HG03045 (cell line): ENCODE measurements at regions not wholly inside any gene's neighbourhood (a gene's known extent, or its start where the extent isn't known, plus 50 kb on each side); places are given as distances from the start of the nearest gene placed in this dataset.
"Not testable (repeated sequence)": the region's sequence is repeated elsewhere in the genome, so short reads cannot be mapped to it uniquely, and the experiment has no call there.

Experiments used
- ATAC-seq: cut with Tn5 transposase; IDR thresholded peaks from one replicate; pipeline ENCODE4 v1.9.1; 2021; ENCODE audit warnings: mild to moderate bottlenecking, moderate library complexity; ENCODE audit not compliant: unreplicated experiment

DNA sequence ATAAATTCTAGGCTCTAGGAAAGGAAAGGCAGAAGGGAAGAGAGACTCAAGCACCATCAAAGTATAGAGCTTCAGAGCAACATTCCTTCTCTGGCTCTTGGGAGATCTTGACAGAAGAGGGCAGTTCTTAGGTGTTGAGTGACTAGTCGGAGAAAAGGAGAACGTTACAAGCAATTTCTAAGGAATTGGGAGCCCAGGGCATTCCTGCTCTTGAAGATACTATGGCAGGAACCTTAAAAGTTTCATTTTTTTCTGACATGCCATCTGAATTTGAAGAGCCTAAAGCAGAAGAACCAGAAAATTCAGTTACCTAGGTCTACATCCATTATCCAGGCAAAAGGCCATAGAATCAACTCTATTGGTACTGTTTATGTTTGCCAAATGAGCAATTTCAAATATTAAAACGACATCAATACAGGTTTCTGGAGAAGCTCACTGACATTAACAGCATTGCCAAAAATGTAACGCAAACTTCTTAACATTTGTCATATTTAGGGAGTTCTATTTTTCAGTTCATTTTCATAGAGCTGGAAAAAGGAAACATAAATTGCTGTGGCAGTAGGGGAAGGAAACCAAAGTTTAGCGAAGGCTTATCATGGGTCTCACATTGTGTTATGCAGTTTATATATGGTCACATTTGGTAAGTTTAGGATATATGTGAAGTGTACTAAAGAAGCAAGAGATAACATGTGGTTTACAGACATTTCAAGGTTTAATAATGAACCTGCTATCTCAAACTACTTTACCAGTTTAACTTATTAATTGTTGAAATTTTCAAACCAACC is 210.1 kb upstream of the NRIP1 start:
- ATAC-seq: no peak

DNA sequence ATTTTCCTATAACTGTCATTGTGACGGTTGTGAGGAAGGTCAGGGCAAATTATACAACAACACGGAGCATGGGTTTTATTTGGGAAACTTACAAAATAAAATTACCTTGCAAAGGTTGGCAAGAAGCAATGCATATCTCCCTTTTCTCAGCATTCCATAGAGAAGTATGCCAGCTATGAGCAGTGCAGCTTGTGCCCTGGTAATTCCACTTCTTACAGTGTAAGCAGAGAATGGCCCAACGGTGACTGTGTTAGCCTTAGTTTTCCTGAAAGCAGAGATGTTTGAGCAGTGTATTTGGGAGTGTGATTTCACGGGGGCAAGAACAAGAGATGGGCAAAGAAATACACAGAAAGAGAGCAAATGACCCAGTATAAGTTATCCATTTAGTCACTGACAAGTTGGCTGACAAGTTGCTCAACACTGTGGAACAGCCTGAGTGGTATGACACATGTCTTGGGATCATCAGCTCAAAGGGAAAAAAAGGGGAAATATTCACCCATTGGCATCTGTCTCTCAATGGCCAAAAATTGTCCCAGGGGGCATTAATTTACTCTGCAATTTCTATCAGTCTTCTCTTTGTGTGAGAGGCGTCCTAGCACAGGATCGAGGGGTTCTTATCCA is 210.9 kb upstream of the NRIP1 start:
- ATAC-seq: no peak

DNA sequence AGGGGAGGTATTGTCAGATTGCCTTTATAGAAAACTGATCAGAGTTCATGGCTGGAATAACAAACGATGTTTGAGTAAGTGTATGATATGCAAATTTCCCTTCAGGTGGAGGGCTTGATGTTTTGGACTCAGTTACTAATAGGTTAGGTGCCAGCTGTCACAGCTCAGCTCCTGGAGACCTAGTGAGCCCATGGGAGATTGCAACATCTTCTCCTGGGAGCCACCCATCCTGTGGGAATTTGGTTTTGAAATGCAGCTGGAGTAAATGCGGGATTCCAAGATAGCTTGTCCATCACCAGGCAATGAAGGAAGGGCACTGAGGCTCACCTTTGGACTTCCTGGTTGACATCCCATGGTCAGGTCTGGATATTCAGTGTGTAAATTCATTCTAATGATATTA is 211.4 kb upstream of the NRIP1 start:
- ATAC-seq: no peak

DNA sequence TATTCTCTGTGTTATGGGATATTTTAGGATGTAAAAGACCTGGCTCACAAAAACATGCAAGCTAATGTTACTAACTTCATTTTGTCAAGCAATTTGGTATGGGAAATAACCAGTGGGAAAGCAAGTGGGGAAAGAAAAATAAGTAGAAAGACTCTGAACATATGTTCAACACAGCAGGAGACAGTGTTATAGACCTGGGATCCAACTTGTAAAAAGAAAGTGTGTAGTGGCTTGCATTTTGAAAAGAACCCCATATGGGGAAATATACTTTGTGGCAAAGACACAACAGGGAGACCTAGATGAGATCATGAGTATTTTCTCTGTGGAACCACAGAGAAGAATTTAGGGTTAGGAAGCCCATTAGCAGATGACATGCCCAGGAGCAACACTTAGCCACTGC is 212.7 kb upstream of the NRIP1 start:
- ATAC-seq: no peak

DNA sequence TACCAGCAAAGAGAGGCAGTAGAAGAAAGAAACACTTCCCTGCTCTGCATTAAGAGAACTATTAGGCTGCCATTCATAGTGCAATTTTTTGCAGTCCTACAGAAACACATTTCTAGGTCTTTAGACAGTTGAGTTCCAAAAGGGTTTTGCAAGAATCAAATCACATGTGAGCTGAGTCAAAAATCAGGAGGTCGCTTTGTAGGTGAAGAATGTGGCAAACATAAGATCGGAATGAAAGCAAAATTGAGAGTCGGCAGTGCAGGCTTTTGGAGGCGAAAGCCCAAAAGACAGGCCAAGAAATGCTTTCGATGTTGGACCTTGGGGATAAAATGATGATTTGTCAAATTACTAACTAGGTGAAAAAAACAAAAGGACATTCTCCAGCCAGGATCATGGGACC is 213.5 kb upstream of the NRIP1 start:
- ATAC-seq: no peak

DNA sequence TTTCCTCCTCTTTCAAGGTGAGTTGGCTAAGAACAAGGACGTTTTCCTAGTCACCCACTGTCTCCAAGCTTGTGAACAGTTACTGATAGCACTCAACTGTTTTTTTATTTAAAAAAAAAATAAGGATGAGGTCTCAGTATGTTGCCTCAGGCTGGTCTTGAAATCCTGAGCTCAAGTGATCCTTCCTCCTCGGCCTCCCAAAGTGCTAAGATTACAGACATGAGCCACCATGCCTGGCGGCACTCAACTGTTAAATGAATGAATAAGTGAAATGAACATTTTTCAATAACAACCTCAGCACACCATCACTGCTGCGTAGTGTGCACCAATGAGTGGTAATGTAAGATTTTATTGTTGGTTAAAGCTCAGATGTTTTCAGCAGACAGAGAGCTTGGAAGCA is 214.1 kb upstream of the NRIP1 start:
- no peak for ATAC-seq

DNA sequence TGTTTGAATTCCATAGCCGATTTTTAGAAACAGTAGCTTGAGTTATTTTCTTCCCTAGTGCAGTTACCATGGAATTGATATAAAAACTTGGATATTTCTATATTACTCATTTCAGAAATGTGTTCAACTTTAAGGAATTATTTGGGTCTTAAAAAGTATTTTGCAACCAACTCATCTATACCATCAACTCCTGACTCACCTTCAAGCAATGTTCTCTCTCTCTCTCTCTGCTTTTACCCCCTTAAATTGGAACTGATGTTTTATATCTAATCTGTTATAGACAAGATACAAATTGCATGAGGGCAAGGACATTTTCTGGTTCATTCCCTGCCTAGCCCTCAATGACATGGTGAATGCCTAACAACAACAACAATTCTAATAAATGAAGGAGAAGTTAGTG is 214.7 kb upstream of the NRIP1 start:
- ATAC-seq: no peak

DNA sequence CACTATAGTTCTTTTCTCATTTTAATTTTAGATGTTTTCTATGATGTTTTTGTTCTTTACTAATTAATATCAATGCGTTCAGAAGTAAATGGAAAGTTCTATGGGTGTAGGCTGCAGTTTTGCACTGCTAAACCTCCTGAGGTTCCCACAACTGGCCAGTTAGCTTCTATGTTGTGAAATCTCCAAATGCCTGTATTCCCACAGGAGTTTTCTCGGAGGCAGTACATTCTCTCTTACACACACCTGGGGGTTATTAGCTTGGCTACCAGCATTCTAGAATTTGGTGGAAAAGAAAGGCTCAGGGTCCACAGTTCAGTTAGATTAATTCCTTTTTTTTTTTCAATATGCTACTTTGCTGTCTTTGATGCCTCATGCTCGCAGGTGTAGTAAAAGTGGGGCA is 216.9 kb upstream of the NRIP1 start:
- no peak for ATAC-seq

DNA sequence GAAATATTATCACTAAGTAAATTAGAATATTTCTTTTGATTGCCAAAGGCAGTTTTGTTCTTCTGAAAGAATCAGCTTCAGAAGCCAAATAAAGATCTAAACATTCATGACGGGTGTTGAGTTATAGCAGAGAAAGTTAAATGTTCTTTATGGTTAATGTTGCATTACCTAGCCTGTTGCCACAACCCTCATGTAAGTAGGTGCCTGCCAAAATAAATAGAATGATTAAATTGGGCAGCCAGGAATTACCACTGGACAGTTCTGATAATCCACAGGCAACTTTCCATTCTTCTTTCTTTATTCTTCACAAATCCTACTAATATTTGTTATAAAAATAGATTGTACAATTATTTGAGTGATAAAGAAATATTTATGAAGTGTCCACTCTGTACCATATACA is 217.9 kb upstream of the NRIP1 start:
- no peak for ATAC-seq

DNA sequence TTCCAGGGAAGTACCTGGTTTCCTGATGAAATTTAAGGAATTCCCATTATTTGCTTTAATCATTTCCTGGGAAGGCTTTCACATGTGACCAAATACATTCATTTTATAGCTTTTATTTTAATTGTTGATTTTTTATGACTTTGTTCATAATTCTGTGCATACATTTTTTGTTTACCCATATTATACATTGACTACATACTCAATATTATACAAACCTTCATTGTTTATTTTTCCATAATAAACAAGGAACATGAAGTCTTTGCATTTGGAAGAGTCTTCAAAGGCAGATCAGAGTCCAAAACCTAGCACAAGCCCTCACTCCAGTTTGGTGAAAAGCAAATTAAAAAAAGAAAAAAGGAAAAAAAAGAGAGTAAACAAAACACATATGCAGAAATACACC is 218.3 kb upstream of the NRIP1 start:
- ATAC-seq: no peak

DNA sequence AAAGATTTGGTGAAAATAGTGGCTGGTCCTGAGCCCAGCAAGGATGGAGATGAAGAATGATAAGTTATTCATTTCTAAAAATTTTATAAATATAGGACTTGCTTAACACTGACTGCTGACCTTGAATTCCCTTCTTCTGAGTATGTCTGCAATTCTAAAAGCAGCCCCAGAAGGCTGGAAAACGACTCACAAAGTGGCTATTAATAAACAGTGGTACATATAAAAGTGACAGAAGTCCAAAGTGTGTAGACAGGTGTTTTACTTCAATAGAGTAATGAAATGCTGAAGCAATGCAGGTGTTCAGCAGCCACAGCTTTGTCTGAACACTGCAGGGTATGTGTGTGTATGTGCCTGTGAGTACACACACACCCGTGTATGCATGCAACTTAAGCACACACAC is 219.0 kb upstream of the NRIP1 start:
- ATAC-seq: no peak

DNA sequence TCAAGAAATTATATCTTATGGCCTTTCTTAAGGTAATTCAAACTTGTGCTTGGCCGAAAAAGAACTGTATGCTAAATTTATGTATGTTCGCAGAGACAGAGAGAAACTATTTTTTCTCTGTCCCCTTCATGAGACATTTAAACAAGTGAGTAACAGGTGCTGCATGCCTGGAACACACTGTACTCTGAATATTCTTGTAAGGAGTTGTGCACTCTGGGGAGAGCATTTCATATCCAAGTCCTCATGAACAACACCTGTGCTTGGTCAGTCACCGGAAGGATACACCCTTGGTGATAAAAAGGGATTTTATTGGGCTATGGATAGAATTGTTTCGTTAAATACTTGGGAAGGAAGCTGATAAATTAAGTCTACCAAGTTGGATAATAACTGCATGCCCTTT is 220.8 kb upstream of the NRIP1 start:
- no peak for ATAC-seq

DNA sequence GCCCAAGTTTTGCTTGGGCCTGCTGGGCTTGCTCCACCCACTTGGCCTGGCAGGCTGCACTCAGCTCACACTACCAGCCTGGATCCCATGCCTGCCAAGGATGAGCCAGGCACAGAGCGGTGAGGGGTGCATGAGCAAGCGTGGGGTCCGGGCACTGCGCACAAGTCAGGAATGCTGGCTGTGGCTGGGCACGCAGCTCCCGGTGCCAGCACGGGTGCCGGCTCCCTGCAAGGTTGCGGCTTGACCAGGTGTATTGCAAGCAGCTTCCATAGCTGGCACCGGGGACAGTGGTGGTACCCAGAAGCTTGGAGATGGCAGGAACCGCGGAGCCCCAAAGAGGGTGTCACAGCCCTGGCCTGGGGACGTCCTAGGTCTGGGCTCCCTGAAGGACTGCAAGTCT is 224.4 kb upstream of the NRIP1 start:
- ATAC-seq: no peak

DNA sequence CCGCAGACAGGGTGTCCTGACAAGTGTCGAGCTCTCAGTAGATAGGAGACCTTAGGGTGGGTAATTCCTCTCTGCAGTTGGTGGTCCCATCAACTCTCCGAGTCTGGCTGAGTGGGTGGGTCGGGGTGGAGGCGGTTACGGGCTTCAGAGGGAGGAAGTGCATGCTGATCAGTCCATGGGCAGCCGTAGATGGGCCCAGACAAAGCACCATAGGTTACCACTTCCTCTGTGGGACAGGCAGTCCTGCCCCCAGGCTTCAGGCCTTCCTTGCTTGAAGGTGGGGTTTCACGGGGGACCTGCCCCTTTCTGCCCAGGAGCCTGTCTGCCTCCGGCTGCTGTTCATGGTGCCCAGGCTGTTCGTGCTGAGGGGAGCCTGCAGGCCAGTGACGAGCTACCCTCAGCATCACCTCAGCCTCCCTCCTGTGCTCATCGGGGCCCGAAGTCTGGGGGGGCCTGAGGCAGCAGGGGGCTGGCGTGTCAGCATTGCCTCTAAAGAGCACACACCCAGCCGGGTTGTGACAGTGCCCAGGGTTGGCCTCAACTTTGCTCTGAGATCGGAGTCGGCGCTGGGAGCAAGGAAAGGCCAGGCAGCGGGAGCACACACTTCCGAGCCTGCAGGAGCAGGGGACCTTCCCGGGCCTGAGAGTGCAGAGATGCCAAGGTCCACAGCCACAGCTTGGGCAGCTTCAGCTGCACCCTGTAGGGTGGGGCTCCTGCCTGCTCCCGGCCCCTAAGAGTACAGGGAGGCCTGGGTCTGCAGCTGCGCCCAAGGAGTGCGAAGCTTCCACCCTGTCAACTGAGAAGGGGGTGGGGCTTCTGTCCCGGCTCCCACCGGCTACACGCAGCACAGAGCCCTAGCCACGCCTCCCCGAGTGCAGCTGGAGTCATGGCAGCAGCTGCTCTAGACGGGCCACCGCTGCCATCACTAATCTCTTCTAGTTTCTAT is 225.4 kb upstream of the NRIP1 start:
- ATAC-seq: no peak

DNA sequence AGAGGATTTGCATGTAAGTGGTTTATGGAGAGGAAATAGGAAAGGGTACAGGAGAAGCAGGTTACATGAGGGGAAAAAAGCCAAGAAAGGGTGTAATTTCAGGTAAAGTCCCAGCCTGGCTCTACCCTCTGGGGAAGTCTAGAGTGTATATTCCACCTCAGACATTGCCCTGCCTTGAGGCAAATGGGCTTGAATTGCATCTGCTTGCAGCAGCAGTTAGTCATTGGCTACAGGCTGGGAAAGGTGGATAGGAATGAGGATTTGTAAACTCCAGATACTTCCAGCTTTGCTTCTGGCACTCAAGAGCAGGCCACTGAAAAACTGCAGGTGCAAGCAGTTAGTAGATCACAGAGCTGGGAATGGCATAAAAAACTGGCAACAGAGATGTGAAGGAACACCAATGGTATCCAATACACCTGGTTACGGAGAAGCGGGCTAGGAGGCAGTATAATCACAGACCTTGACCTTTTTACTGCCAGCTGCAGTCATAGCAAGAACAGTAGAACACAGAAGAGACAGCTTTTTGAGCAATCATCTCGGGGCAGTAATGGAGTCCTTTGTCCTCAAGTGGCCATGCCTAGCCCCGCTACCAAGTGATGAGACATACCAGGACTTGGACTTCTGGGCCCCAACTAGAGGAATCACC is 226.9 kb upstream of the NRIP1 start:
- ATAC-seq: no peak

DNA sequence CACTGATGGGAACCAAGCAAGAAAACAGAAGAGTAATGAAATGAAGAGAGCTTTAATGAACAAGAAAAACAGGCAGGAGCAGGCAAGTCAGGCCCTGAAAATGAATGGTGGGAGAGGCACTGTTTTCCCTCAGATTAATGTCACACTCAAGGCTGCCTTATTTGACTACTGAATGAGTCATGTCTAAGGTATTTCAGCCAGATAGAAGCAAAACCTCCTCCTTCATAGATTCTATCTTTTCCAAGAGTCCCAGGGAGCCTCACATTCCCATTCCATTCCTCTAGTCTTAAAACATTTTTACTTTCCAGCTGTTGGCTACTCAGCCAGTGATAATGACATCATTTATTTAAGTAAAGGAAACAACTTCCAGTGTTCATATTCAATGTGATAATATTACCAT is 228.4 kb upstream of the NRIP1 start:
- ATAC-seq: no peak

DNA sequence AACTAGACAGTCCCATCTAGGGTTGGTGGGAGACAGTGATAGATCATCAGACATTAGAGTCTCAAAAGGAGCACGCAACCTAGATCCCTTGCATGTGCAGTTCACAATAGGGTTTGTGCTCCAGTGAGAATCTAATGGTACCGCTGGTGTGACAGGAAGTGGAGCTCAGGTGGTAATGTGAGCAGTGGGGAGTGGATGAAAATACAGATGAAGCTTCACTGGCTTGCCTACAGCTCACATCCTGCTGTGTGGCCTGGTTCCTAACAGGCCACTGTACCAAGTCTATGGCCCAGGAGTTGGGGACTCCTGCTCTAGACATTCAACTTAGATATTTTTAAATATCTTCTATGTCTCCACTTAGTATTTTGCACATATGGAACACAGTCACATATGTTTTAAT is 231.1 kb upstream of the NRIP1 start:
- no peak for ATAC-seq

DNA sequence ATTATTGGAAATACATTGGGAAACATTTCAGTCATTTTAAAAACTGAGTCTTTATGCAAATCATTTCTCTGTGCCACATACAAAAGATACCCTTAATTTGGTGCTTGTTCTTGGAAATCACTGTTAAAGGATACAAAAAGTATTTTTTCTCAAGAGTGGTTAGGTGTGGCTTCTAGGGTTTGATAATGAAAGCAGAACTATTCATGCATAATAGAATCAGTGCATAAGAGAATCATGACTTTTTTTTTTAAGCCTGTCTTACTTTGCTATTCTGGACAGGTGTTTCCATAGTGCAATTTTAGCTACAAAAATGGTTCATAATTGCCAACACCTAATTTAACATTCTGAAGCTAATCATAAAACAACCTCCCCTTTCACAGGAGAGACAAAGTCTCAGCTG is 233.0 kb upstream of the NRIP1 start:
- no peak for ATAC-seq

DNA sequence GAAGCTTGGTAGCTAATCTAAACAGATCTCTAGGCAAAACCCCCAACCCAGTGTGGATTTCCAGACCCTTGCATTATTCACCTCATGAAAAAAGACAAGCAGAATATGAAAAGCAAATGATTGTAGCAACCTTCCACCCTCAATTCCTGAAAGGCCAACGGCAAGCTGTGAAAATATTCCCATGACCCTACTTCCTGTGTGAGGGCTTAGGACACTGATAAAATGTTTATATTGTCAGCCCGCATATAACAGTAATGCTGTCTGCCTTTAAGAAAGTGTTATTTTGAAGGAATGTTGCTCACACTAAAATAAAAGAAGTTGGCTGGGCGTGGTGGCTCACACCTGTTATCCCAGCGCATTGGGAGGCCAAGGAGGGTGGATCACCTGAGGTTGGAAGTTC is 233.5 kb upstream of the NRIP1 start:
- ATAC-seq: no peak

DNA sequence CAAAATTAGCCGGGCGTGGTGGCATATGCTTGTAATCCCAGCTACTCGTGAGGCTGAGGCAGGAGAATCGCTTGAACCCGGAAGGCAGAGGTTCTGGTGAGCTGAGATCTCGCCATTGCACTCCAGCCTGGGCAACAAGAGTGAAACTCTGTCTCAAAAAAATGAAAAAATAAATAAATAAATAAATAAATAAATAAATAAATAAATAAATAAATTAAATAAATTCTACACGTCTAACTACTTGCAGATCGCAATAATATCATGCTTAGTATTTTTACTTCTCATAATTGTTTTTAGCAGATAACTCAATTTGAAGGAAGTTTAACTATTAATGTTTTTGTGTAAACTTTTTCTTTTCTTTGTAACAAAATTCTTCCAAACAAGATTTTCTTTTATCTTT is 234.0 kb upstream of the NRIP1 start:
- ATAC-seq: not testable (repeated sequence)

DNA sequence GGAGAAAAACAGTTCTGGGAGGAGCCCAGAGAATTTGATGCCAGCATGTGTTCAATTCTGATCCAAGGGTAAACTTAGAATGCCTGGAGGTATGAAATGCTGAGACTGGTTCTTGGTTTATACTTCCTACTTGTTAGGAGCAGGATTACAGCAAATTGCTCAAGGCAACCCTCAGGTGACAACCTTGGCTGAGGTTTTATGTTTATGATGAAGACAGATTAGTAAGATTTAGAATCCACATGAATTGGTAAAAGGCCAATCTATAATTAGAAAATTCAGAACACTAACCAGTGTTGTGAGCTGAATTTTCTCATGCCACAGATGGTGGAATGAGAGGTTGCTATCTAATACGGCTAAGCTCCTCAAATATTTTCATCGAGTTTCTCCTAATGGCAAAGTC is 235.3 kb upstream of the NRIP1 start:
- ATAC-seq: no peak
